HepG2 (cell line): ENCODE measurements at regions not wholly inside any gene's neighbourhood (a gene's known extent, or its start where the extent isn't known, plus 50 kb on each side); places are given as distances from the start of the nearest gene placed in this dataset.

Experiments
- ATAC-seq: fragments of 200-7000 bp; cut with Tn5 transposase; 3 replicates; pipeline ENCODE4 v1.9.1; 2020; ENCODE audit warnings: mild to moderate bottlenecking, moderate library complexity
- BruUV-seq: library from RNA; stranded (reverse); fragments of 400-500 nt; replicated peaks from 2 replicates; lab custom pipeline; 2021; lab: Mats Ljungman, UMichigan
- CTCF ChIA-PET: fragments of 300-600 bp; formaldehyde crosslinking; extraction: SDS; loops from one replicate; lab custom pipeline; 2021; ENCODE audit warnings: low total read pairs, inconsistent platforms, low intra/inter-chr PET ratio; lab: Yijun Ruan, JAX
- POLR2A ChIA-PET: fragments of 350-600 bp; sonication (Branson Sonifier 250); formaldehyde crosslinking; loops from one replicate; lab custom pipeline; 2020; ENCODE audit warnings: antibody characterized with exemption, inconsistent platforms; lab: Yijun Ruan, JAX
- DNase-seq: peaks from one replicate; pipeline ENCODE4 v3.0.0-alpha.2; 2015; ENCODE audit warnings: low spot score
- FAIRE-seq: peaks from 3 replicates; lab custom pipeline; 2011; peaks lifted over from hg19 to GRCh38; lab: Jason Lieb, UNC
- H2AFZ ChIP-seq: one replicate; pipeline ENCODE4 v1.6.1; 2011; ENCODE audit warnings: low read length, inconsistent platforms
- H3K27ac ChIP-seq: fragments of 300-600 bp; 3 replicates; pipeline ENCODE4 v1.8.0; 2011; ENCODE audit warnings: mixed run types, mild to moderate bottlenecking, mixed read lengths, low read length, inconsistent platforms; ENCODE audit not compliant: insufficient read depth; ENCODE audit errors: extremely low read length
- H3K27me3 ChIP-seq, 2 experiments: fragments of 200-600 bp in 1 of 2; 2 replicates in 1 of 2; 3 replicates in 1 of 2; pipeline versions ENCODE4 v1.6.0 to v1.8.0; 2011; ENCODE audit warnings: low read length in 2 of 2, mild to moderate bottlenecking in 2 of 2, moderate library complexity in 2 of 2, inconsistent platforms in 1 of 2; ENCODE audit not compliant: insufficient read depth in 2 of 2, control insufficient read depth in 1 of 2
- H3K36me3 ChIP-seq, 2 experiments: fragments of 200-600 bp in 1 of 2; replicated peaks in 1 of 2; 2 replicates in 1 of 2; 3 replicates in 1 of 2; pipeline versions ENCODE4 v1.5.1 to v1.8.0; 2011; ENCODE audit warnings: low read length in 2 of 2, inconsistent platforms in 1 of 2; ENCODE audit not compliant: insufficient read depth in 2 of 2, control insufficient read depth in 1 of 2
- H3K4me1 ChIP-seq: 2 replicates; pipeline ENCODE4 v1.5.1; 2012; ENCODE audit warnings: low read length, inconsistent platforms; ENCODE audit not compliant: insufficient read depth
- H3K4me2 ChIP-seq: 2 replicates; pipeline ENCODE4 v1.6.0; 2011; ENCODE audit warnings: low read depth, low read length, inconsistent platforms
- H3K4me3 ChIP-seq, 3 experiments: fragments of 200-600 bp in 1 of 3; sonication (generic), shearing (Covaris generic) in 1 of 3; replicated peaks in 1 of 3; 2 replicates each; pipeline ENCODE4 v1.5.1; 2011 to 2016; ENCODE audit warnings: low read length in 3 of 3, inconsistent platforms in 2 of 3, low read depth in 2 of 3, mild to moderate bottlenecking in 2 of 3, control low read depth in 1 of 3, mixed read lengths in 1 of 3; ENCODE audit not compliant: insufficient read depth in 1 of 3
- H3K79me2 ChIP-seq: one replicate; pipeline ENCODE4 v1.6.1; 2011; ENCODE audit warnings: low read length, inconsistent platforms; ENCODE audit not compliant: insufficient read depth
- H3K9ac ChIP-seq: 2 replicates; pipeline ENCODE4 v1.6.0; 2011; ENCODE audit warnings: mild to moderate bottlenecking, low read depth, low read length, inconsistent platforms; ENCODE audit not compliant: insufficient read depth
- H3K9me3 ChIP-seq: 2 replicates; pipeline ENCODE4 v1.5.1; 2012; ENCODE audit warnings: mild to moderate bottlenecking, low read length
- H4K20me1 ChIP-seq: 2 replicates; pipeline ENCODE4 v1.6.0; 2011; ENCODE audit warnings: inconsistent platforms, mild to moderate bottlenecking, low read length, moderate library complexity; ENCODE audit not compliant: insufficient read depth
- GABPB1 ChIP-seq: IDR thresholded peaks from 2 replicates; pipeline ENCODE4 v1.6.1; 2016; ENCODE audit warnings: mild to moderate bottlenecking, missing genetic modification reagents, moderate library complexity, missing compliant biosample characterization
- SMARCE1 ChIP-seq: fragments of 450-650 bp; IDR thresholded peaks from 2 replicates; pipeline ENCODE4 v1.6.1; 2017; ENCODE audit warnings: borderline replicate concordance
- TBX3 ChIP-seq: fragments of 450-650 bp; IDR thresholded peaks from 2 replicates; pipeline ENCODE4 v1.6.1; 2017; ENCODE audit warnings: antibody characterized with exemption, mild to moderate bottlenecking, inconsistent platforms, borderline replicate concordance
- TOE1 ChIP-seq: sonication (generic); formaldehyde crosslinking; IDR thresholded peaks from 2 replicates; pipeline ENCODE4 v1.4.0; 2020; ENCODE audit warnings: mild to moderate bottlenecking, missing genetic modification reagents
- ZKSCAN5 ChIP-seq: sonication (generic); formaldehyde crosslinking; IDR thresholded peaks from 2 replicates; pipeline ENCODE4 v1.5.1; 2020; ENCODE audit warnings: mild to moderate bottlenecking, missing genetic modification reagents
- ZNF382 ChIP-seq: sonication (generic); formaldehyde crosslinking; IDR thresholded peaks from 2 replicates; pipeline ENCODE4 v1.5.0; 2020; ENCODE audit warnings: missing genetic modification reagents, mild to moderate bottlenecking, borderline replicate concordance
- WGBS: methylation state at CpG from one replicate; pipeline ENCODE4 v1.1.6; 2017; ENCODE audit warnings: low lambda C conversion rate; 5-methylcytosine and 5-hydroxymethylcytosine counted together
- in situ Hi-C: cut with HindIII; loops from 2 replicates; pipeline ENCODE4 v1.10.0; 2017; ENCODE audit warnings: low pct_unique_long_range_greater_than_20kb; ENCODE audit not compliant: extremely low pct_ligation_motif_present
- intact Hi-C: fragments of 100-400 bp; cut with micrococcal nuclease; formaldehyde crosslinking; loops from one replicate; pipeline ENCODE4 v1.10.0; 2022; ENCODE audit not compliant: unreplicated experiment
- TF ChIP-seq, protein P1 (sequence below): sonication (generic); formaldehyde crosslinking; IDR thresholded peaks from 2 replicates; pipeline ENCODE4 v1.5.0; 2020; ENCODE audit warnings: mild to moderate bottlenecking, missing genetic modification reagents
- TF ChIP-seq, protein P2 (sequence below): sonication (generic); formaldehyde crosslinking; conservative IDR thresholded peaks from 2 replicates; pipeline ENCODE4 v1.4.0; 2020; ENCODE audit warnings: mild to moderate bottlenecking, missing genetic modification reagents, moderate library complexity
- TF ChIP-seq, protein P3 (sequence below): sonication (generic); formaldehyde crosslinking; IDR thresholded peaks from 2 replicates; pipeline ENCODE4 v1.5.0; 2020; ENCODE audit warnings: missing genetic modification reagents
- TF ChIP-seq, protein P4 (sequence below): sonication (generic); formaldehyde crosslinking; IDR thresholded peaks from 2 replicates; pipeline ENCODE4 v1.8.0; 2022; ENCODE audit warnings: missing genetic modification reagents, mild to moderate bottlenecking, inconsistent platforms, borderline replicate concordance
- TF ChIP-seq, protein P5 (sequence below): IDR thresholded peaks from 2 replicates; pipeline ENCODE4 v1.6.1; 2016; ENCODE audit warnings: missing compliant biosample characterization, missing genetic modification reagents, borderline replicate concordance

DNA sequence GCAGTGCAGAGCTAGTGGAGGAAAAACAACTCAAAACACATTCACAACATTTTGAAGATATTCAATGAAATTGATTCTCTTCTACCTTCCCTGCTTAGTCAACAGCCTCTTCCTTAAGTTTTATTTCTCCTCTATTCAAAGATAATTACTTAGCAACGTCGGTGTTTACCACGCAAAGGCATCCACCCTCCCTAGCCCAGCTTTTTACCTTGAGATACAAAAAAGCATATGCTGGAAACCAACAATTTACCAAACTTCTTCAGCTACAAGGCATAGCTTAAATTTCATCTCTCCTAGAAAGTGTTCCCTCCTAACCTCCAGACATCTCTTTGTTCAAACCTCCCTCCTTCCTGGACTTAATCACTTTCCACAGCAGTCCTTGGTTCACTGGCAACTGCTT, 102.8 kb upstream of the SOD1 start:
- FAIRE-seq (no peak), ATAC-seq (no peak), DNase-seq (no peak)
- no peak overlapping the region for H3K4me2 ChIP-seq
- BruUV-seq, result no TSS peak
- WGBS, result 23% methylated on average over 3 of the region's 3 CpGs
- ChIA-PET CTCF (no interaction called here), POLR2A (no interaction called here)
- H4K20me1 ChIP-seq, result no peaks in the 10 kb centered on the region
- intact Hi-C loops (no loop called here), in situ Hi-C loops (no loop called here)
- no peaks in the 10 kb centered on the region for H3K36me3 ChIP-seq
- peaks cover 4 to 21% of the 10 kb centered on the region in 2 experiments for H3K27me3 ChIP-seq
- no peaks in the 10 kb centered on the region for H3K79me2 ChIP-seq
- no peaks in the 10 kb centered on the region for H3K4me1 ChIP-seq
- no peaks in the 10 kb centered on the region for H3K9me3 ChIP-seq
- H3K9ac ChIP-seq, result no peak overlapping the region
- H2AFZ ChIP-seq, result no peak overlapping the region
- no peak overlapping the region for H3K4me3 ChIP-seq
- TF ChIP-seq, protein P1, sequence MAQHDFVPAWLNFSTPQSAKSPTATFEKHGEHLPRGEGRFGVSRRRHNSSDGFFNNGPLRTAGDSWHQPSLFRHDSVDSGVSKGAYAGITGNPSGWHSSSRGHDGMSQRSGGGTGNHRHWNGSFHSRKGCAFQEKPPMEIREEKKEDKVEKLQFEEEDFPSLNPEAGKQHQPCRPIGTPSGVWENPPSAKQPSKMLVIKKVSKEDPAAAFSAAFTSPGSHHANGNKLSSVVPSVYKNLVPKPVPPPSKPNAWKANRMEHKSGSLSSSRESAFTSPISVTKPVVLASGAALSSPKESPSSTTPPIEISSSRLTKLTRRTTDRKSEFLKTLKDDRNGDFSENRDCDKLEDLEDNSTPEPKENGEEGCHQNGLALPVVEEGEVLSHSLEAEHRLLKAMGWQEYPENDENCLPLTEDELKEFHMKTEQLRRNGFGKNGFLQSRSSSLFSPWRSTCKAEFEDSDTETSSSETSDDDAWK (CRISPR knock-in tag), result no peak
- TF ChIP-seq ZNF382 (CRISPR knock-in tag), result no peak
- TF ChIP-seq, protein P2, sequence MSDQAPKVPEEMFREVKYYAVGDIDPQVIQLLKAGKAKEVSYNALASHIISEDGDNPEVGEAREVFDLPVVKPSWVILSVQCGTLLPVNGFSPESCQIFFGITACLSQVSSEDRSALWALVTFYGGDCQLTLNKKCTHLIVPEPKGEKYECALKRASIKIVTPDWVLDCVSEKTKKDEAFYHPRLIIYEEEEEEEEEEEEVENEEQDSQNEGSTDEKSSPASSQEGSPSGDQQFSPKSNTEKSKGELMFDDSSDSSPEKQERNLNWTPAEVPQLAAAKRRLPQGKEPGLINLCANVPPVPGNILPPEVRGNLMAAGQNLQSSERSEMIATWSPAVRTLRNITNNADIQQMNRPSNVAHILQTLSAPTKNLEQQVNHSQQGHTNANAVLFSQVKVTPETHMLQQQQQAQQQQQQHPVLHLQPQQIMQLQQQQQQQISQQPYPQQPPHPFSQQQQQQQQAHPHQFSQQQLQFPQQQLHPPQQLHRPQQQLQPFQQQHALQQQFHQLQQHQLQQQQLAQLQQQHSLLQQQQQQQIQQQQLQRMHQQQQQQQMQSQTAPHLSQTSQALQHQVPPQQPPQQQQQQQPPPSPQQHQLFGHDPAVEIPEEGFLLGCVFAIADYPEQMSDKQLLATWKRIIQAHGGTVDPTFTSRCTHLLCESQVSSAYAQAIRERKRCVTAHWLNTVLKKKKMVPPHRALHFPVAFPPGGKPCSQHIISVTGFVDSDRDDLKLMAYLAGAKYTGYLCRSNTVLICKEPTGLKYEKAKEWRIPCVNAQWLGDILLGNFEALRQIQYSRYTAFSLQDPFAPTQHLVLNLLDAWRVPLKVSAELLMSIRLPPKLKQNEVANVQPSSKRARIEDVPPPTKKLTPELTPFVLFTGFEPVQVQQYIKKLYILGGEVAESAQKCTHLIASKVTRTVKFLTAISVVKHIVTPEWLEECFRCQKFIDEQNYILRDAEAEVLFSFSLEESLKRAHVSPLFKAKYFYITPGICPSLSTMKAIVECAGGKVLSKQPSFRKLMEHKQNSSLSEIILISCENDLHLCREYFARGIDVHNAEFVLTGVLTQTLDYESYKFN, result no peak
- TF ChIP-seq TBX3, result no peak
- TF ChIP-seq, protein P3, sequence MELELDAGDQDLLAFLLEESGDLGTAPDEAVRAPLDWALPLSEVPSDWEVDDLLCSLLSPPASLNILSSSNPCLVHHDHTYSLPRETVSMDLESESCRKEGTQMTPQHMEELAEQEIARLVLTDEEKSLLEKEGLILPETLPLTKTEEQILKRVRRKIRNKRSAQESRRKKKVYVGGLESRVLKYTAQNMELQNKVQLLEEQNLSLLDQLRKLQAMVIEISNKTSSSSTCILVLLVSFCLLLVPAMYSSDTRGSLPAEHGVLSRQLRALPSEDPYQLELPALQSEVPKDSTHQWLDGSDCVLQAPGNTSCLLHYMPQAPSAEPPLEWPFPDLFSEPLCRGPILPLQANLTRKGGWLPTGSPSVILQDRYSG, result no peak
- TF ChIP-seq TOE1 (CRISPR knock-in tag), result no peak
- TF ChIP-seq ZKSCAN5, result no peak
- TF ChIP-seq, protein P4, sequence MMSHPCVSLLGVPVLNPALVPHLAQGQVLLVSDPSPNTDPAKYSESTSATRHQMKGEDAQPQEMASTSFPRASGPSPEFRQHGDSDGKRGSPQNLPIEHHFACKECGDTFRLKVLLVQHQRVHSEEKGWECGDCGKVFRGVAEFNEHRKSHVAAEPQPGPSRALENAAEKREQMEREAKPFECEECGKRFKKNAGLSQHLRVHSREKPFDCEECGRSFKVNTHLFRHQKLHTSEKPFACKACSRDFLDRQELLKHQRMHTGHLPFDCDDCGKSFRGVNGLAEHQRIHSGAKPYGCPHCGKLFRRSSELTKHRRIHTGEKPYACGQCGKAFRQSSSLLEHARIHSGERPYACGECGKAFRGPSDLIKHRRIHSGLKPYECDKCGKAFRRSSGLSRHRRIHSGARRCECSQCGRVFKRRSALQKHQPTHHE (CRISPR knock-in tag), result no peak
- no peak for TF ChIP-seq SMARCE1
- no peak for TF ChIP-seq GABPB1 (CRISPR knock-in tag)
- TF ChIP-seq, protein P5, sequence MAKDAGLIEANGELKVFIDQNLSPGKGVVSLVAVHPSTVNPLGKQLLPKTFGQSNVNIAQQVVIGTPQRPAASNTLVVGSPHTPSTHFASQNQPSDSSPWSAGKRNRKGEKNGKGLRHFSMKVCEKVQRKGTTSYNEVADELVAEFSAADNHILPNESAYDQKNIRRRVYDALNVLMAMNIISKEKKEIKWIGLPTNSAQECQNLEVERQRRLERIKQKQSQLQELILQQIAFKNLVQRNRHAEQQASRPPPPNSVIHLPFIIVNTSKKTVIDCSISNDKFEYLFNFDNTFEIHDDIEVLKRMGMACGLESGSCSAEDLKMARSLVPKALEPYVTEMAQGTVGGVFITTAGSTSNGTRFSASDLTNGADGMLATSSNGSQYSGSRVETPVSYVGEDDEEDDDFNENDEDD (CRISPR knock-in tag), result no peak
- H3K27ac ChIP-seq, result no peak overlapping the region
